OCI-LY7 (cell line): ENCODE measurements at regions not wholly inside any gene's neighbourhood (a gene's known extent, or its start where the extent isn't known, plus 50 kb on each side); places are given as distances from the start of the nearest gene placed in this dataset.

Experiments
- BruUV-seq: library from RNA; stranded (reverse); fragments of 400-500 nt; replicated peaks from 2 replicates; lab custom pipeline; 2021; lab: Mats Ljungman, UMichigan
- CTCF ChIA-PET: fragments of 300-600 bp; sonication (Branson Sonifier 250); formaldehyde crosslinking; loops from one replicate; lab custom pipeline; 2022; ENCODE audit warnings: antibody characterized with exemption; ENCODE audit not compliant: unreplicated experiment; lab: Charles Lee
- POLR2A ChIA-PET: fragments of 300-600 bp; sonication (Branson Sonifier 250); formaldehyde crosslinking; loops from one replicate; lab custom pipeline; 2022; ENCODE audit warnings: antibody characterized with exemption; lab: Charles Lee
- DNase-seq: peaks from one replicate; pipeline ENCODE4 v3.0.0-alpha.2; 2015; ENCODE audit warnings: low spot score
- H2AFZ ChIP-seq: fragments of 200-600 bp; sonication (generic), shearing (Covaris generic); 2 replicates; pipeline ENCODE4 v1.6.1; 2014; ENCODE audit warnings: mild to moderate bottlenecking, antibody characterized with exemption, low read length, moderate library complexity
- H3K27ac ChIP-seq: fragments of 200-600 bp; sonication (generic); 2 replicates; pipeline ENCODE4 v1.5.1; 2014; ENCODE audit warnings: mixed run types, low read depth, mild to moderate bottlenecking, moderate library complexity, low read length, inconsistent platforms; ENCODE audit not compliant: poor library complexity, severe bottlenecking
- H3K36me3 ChIP-seq: fragments of 200-600 bp; sonication (generic); 2 replicates; pipeline ENCODE4 v1.6.1; 2014; ENCODE audit warnings: mild to moderate bottlenecking, antibody characterized with exemption, low read length, moderate library complexity, mixed read lengths; ENCODE audit not compliant: insufficient read depth
- H3K4me1 ChIP-seq: fragments of 200-600 bp; sonication (generic); 2 replicates; pipeline ENCODE4 v1.5.1; 2014; ENCODE audit warnings: mild to moderate bottlenecking, low read length; ENCODE audit not compliant: insufficient read depth, poor library complexity, severe bottlenecking
- H3K4me2 ChIP-seq: fragments of 200-600 bp; sonication (generic); 2 replicates; pipeline ENCODE4 v1.6.1; 2014; ENCODE audit warnings: mild to moderate bottlenecking, low read length
- H3K4me3 ChIP-seq: fragments of 200-600 bp; sonication (generic); 2 replicates; pipeline ENCODE4 v1.5.1; 2014; ENCODE audit warnings: mild to moderate bottlenecking, low read depth, low read length; ENCODE audit not compliant: poor library complexity, severe bottlenecking
- H3K79me2 ChIP-seq: fragments of 200-600 bp; sonication (generic); 2 replicates; pipeline ENCODE4 v1.6.1; 2016; ENCODE audit warnings: low read depth, mild to moderate bottlenecking, low read length, moderate library complexity, mixed read lengths; ENCODE audit not compliant: insufficient read depth
- H3K9me2 ChIP-seq: fragments of 200-600 bp; sonication (generic); 2 replicates; pipeline ENCODE4 v1.6.1; 2016; ENCODE audit warnings: mild to moderate bottlenecking, low read length, mixed read lengths; ENCODE audit not compliant: insufficient read depth
- H3K9me3 ChIP-seq: fragments of 200-600 bp; sonication (generic); 2 replicates; pipeline ENCODE4 v1.6.1; 2014; ENCODE audit warnings: mild to moderate bottlenecking, mixed run types, low read length, mixed read lengths
- H4K20me1 ChIP-seq: fragments of 200-600 bp; sonication (generic); 2 replicates; pipeline ENCODE4 v1.6.1; 2014; ENCODE audit warnings: mild to moderate bottlenecking, antibody characterized with exemption, low read length, moderate library complexity, mixed read lengths; ENCODE audit not compliant: insufficient read depth
- CTCF ChIP-seq: fragments of 200-600 bp; sonication (generic); conservative IDR thresholded peaks from 2 replicates; pipeline ENCODE4 v1.5.1; 2014; ENCODE audit warnings: mild to moderate bottlenecking, antibody characterized with exemption, low read length, moderate library complexity, mixed read lengths
- EZH2phosphoT487 ChIP-seq: fragments of 200-600 bp; sonication (generic); IDR thresholded peaks from 2 replicates; pipeline ENCODE4 v1.6.1; 2018; ENCODE audit warnings: low read depth, borderline replicate concordance, mild to moderate bottlenecking, mixed run types, antibody characterized with exemption, low read length, moderate library complexity, mixed read lengths
- intact Hi-C: fragments of 100-400 bp; cut with micrococcal nuclease; formaldehyde crosslinking; loops from one replicate; pipeline ENCODE4 v1.10.0; 2022; ENCODE audit not compliant: unreplicated experiment

GRCh38 chr7:19442016-19442785 is 266.6 kb downstream of the POLR1F start:
- Histone ChIP-seq H3K4me3 (no peak overlapping the region), H3K79me2 (no peaks in the 10 kb centered on the region), H3K36me3 (no peaks in the 10 kb centered on the region), H2AFZ (no peak overlapping the region), H3K27ac (no peak overlapping the region), H3K4me2 (no peak overlapping the region), H3K4me1 (no peaks in the 10 kb centered on the region), H3K9me2 (no peaks in the 10 kb centered on the region), H4K20me1 (no peaks in the 10 kb centered on the region), H3K9me3 (no peaks in the 10 kb centered on the region)
- ChIA-PET CTCF (no interaction called here), POLR2A (interaction anchor here (0.6 kb wide), 1 partner anchor 16 kb away, joined by 3 read pairs; no protein-coding TSS in a partner anchor)
- TF ChIP-seq EZH2phosphoT487: no peak
- peak; percentile 58 for TF ChIP-seq CTCF
- no TSS peak for BruUV-seq
- peak; percentile 4 for DNase-seq
- intact Hi-C loops: no loop called here

- no peak for DNase-seq
- Histone ChIP-seq H3K4me3 (no peak overlapping the region), H3K27ac (no peak overlapping the region), H3K9me2 (no peaks in the 10 kb centered on the region), H3K9me3 (no peaks in the 10 kb centered on the region), H2AFZ (no peak overlapping the region), H4K20me1 (no peaks in the 10 kb centered on the region), H3K36me3 (no peaks in the 10 kb centered on the region), H3K4me1 (no peaks in the 10 kb centered on the region), H3K79me2 (no peaks in the 10 kb centered on the region), H3K4me2 (no peak overlapping the region)
- ChIA-PET POLR2A (no interaction called here), CTCF (no interaction called here)
- no peak for TF ChIP-seq EZH2phosphoT487
- no peak for TF ChIP-seq CTCF
- no TSS peak for BruUV-seq
- intact Hi-C loops: no loop called here
Observed at GRCh38 chr7:19439517-19439916, 269.3 kb downstream of the POLR1F start.

GRCh38 chr7:19437446-19437845 is 271.4 kb downstream of the POLR1F start:
- Histone ChIP-seq H3K36me3 (no peaks in the 10 kb centered on the region), H3K9me2 (no peaks in the 10 kb centered on the region), H3K4me1 (no peaks in the 10 kb centered on the region), H3K9me3 (no peaks in the 10 kb centered on the region), H3K79me2 (no peaks in the 10 kb centered on the region), H3K4me2 (no peak overlapping the region), H4K20me1 (no peaks in the 10 kb centered on the region), H2AFZ (no peak overlapping the region), H3K27ac (no peak overlapping the region), H3K4me3 (no peak overlapping the region)
- no peak for DNase-seq
- no peak for TF ChIP-seq CTCF
- TF ChIP-seq EZH2phosphoT487: no peak
- ChIA-PET POLR2A (no interaction called here), CTCF (no interaction called here)
- intact Hi-C loops: no loop called here
- no TSS peak for BruUV-seq
